ENCODE measurements at regions not wholly inside any gene's neighbourhood (a gene's known extent, or its start where the extent isn't known, plus 50 kb on each side); places are given as distances from the start of the nearest gene placed in this dataset.
"Not testable (repeated sequence)": the region's sequence is repeated elsewhere in the genome, so short reads cannot be mapped to it uniquely, and the experiment has no call there.

DNA sequence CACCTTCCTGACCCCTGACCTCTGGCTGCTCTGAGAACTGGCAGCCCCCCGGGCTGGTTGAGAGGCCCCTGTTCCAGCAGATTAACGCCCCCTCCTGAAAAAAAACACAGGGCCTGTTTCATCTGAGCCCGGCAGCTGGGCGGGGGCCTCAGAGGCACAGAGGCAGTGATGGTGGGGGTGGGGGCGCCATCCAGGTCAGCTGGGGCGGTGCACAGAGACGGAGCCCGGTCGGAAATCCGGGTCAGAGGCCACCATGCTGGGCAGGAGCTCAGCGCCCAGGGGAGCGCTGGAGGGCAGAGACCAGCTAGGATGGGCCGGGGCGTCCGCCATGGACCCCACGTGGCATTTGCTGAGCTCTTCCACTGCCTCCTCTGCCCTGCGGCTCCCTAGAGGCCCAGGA, 68.0 kb downstream of the UNCX start:
- DNase-seq, result no peak

DNA sequence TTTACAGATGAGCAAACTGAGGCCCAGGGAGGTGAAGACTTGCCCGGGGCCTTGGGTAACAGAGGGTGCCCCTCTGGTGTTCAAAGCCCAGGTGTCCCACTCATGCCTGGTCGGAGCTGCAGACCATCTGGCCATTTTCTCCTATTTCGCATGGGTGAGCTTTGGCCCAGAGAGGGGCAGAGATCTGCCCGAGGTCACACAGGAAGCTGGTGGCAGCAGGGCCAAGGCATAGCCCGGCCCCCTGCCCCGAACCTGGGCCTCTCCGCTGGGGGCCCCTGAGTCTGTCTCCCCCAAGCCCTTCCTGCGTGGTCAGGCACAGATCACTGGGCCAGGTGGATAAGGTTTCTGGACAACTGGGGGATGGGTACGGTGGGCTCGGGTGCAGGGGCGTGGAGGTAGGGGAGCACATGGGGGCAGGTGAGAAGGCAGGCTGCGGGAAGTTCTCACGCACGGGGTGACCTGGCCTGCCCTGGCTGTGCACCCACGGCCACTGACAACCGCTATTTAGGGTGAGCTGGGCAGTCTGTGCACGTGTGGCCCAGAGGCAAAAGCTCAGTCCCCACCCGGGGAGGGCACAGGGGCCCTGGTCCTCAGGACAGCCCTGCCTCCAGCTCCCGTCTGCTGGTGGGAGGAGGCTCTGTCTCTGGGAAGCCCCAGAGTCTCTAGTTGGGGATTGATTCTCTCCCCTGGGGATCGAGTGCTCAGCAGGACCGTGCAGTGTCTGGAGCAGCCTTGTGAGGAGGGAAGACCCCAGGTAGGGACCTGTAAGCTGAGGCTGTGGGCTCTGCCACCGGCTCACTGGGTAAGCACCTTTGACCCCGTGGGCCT, 68.6 kb downstream of the UNCX start:
- DNase-seq, result no peak

DNA sequence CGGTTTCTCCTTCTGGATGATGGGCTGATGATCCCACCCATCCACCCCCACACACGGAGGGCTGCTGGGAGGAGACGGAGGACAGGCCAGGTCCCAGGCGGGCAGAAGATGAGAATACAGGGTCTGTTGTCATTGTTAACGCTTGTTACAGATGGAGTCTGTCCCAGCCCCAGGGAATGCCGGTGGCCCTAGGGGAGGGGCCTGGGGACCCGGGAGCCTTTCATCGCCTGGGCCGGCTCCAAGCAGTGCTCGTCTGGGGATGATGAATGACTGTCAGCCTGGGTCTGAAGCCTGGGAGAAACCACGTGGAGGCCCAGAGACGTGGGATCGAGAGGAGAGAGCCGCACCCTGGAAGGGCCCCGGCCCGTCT, 69.2 kb downstream of the UNCX start:
- no peak for DNase-seq

DNA sequence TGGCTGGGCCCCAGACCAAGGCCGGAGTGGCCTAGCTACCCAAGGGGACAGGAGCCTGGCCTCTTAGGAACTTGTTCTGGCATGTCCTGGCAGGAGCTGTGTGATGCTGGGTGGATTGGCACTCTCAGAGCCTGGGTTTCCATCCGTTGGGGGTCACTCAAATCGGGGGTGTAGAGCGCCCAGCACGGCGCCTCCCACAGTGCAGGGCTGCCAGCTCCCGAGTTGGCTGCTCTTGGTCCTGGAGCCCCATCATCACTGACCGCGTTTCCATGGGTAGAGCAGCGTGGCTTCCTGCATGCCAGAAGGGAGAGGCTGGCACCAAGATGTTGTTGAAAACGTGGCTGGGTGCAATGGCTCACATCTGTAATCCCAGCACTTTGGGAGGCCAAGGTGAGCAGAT, 70.3 kb downstream of the UNCX start:
- no peak for DNase-seq

- not testable (repeated sequence) for DNase-seq
Measured at GRCh38 chr7:1304011-1304410, 71.3 kb downstream of the UNCX start.

DNA sequence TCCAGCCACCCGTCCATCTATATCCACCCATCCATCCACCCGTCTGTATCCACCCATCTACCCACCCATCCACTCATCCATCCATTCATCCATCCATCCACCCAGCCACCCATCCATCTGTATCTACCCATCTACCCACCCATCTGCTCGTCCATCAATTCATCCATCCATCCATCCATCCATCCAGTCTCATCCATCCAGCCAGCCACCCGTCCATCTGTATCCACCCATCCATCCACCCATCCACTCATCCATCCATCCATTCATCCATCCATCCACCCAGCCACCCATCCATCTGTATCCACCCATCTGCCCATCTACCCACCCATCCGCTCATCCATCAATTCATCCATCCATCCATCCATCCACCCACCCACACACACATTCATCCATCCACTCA, 73.2 kb downstream of the UNCX start:
- no peak for DNase-seq

- DNase-seq, result no peak
Measured at GRCh38 chr7:1307828-1308227, 75.2 kb downstream of the UNCX start.

DNA sequence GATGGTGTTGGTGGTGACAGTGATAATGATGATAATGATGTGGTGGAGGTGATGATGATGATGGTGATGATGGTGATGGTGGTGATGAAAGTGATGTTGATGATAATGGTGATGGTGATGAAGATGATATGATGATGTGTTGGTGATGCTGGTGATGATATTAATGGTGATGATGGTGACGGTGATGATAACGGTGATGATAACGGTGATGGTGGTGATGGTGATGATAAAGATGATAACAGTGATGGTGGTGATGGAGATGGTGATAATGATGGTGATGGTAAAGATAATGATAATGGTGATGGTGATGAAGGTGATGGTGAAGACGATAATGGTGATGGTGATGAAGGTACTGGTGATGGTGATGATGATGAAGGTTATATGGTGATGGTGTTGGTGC, 76.6 kb downstream of the UNCX start:
- no peak for DNase-seq

DNA sequence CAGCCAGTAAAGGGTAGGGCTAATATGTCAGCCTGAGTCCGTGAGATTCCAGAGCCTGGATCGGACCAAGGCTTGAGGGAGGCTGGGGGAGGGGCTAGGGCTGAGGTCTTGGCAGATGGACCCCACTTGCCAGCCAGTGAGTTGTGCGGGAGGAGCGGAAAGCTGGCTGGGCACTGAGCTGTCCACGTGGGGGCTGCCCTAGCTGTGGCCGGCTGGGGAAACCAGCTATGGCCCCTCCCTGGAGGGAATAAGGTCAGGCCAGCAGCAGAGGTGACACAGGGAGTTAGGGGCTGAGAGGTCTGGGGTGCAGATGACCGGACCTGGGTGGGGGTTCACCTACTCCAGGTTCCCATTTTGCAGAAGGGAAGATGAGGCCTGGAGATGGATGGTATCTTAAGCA, 77.3 kb downstream of the UNCX start:
- DNase-seq, result no peak

- DNase-seq, result no peak
Measured at GRCh38 chr7:1310936-1311335, 78.3 kb downstream of the UNCX start.

DNA sequence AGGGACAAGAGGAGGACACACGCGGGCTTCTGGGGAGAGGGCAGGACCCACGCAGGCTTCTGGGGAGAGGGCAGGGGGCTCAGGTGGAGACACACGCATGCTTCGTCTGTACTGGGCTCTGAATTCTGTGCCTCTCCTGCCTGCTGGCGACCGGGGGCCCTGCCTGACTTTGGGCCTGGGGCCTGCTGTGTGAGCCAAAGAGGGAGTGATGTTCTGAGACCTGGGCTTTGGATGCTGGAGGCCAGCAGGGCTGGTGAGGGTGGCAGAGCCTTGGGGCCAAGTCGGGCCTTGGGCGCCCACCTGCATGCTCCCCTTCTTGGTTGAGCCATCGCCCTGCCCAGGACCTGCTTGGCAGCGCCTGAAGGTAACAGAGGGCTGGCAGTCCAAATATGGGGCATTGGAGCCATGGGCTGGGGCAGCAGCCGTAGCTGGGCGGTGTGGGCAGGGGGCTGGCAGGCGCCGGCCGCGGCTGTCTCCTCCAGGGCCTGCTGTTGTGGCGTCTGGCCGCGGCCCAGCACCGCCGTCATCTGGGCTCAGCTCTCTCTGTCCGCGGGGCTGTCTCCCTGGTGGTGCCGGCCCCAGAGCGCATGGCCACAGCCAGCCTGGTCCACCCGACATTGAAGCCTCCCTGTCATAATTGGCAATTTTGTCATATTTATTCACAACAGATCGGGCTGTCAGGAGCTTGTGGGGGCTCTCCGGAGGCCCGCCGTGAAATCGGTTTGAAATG, 78.9 kb downstream of the UNCX start:
- no peak for DNase-seq

- no peak for DNase-seq
Measured at GRCh38 chr7:1312136-1313070, 79.7 kb downstream of the UNCX start.

GRCh38 chr7:1313613-1314012, 80.9 kb downstream of the UNCX start:
- no peak for DNase-seq

- DNase-seq, result no peak
Measured at GRCh38 chr7:1314021-1314907, 81.6 kb downstream of the UNCX start.

- no peak for DNase-seq
Measured at GRCh38 chr7:1314908-1315450, 82.3 kb downstream of the UNCX start.

DNA sequence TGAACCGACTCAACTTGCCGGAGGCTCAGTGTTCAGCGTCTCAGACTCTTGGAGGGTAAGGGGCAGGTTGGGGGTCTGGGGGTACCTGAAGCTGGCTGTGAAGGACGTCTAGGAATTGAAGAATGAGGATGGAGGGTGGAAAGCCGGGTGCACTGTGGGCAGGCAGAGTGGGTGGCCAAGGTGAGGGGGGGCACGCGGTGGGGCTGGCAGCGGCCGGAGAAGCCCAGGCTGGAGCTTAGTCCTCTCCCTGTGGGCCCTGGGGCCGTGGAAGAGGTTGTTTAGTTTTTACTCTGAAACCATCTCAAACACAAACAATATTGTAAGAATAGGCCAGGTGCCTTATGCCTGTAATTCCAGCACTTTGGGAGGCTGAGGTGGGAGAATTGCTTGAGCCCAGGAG, 83.4 kb downstream of the UNCX start:
- no peak for DNase-seq

GRCh38 chr7:1317646-1318045, 85.0 kb downstream of the UNCX start:
- DNase-seq, result no peak

- no peak for DNase-seq
Measured at GRCh38 chr7:1318051-1318450, 85.4 kb downstream of the UNCX start.

GRCh38 chr7:1318661-1319060, 86.0 kb downstream of the UNCX start:
- no peak for DNase-seq

DNA sequence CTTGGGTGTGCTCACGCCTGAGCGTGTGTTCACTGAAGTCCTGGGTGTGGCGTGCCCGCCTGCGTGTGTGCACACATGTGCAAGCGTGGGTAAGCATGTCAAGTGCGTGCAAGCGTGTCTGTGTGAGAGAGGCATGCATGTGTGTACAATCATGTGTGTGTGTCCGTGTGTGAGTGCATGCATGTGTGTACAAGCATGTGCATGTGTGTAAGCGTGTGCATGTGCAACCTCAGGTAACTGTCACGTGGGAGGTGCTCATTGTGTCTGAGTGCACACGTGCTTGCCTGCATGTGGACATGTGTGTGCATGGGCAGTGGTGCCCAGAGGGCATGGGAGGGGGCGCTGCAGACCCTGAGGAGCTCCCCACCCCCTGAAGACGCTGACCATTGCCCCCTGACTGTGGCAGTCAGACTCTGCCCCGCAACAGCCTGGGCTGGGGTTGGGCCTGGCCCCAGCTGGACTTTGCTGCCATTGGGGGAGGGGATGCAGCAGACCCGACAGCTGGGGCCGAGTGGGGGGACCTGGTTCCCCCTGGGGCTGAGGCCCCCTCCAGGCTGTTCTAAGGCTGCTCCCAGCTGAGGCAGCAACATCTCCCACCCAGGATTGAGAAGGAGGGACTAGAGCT, 88.1 kb downstream of the UNCX start:
- DNase-seq, result no peak

DNA sequence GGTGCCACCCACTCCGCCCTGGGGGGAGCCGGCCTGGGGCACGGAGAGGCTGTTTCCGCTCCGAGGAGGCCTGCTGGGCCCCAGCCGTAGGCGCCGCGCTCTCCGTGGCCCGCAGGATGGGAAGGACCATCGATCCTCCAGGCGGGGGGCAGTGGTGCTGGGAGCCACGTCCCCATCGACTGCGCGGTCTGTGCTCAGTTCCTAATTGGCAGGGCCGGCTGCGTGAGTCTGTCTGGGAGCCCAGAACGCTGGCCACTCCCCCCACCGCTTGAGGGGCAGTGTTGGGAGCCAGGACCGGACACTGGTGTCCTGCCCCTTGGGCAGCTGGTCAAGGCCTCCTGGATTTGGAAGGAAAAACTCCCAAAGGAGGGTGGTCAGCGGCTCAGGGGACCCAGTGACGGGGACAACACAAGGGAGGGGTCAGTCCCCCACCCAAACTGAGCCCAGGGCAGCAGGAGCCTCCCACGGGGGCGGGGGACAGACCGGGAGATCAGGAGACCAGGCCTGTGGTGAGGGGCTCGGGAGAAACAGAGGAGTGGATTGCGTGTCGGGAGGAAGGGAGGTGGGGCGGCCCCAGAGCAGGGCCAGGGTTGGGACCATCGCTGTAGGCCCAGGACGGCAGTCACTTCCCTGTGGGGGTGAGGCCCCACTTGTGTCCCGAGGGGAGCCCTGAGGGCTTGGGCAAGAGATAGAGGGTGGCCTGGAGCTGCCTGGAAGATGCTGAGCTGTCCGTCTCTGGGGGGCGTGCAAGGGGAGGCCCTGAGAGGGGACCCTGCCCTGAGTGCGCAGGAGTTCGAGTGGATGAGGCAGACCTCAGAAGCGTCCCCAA, 89.0 kb downstream of the UNCX start:
- no peak for DNase-seq

Data from activated CD8-positive, alpha-beta memory T cell treated with anti-CD3 and anti-CD28 coated beads for 24 hours (primary cell).